BJ (cell line): ENCODE measurements at regions not wholly inside any gene's neighbourhood (a gene's known extent, or its start where the extent isn't known, plus 50 kb on each side); places are given as distances from the start of the nearest gene placed in this dataset.

Source experiments
- CTCF ChIA-PET: fragments of 350-600 bp; formaldehyde crosslinking; extraction: SDS; loops from one replicate; lab custom pipeline; 2021; ENCODE audit warnings: antibody characterized with exemption, inconsistent platforms; lab: Yijun Ruan, JAX
- POLR2A ChIA-PET: fragments of 300-600 bp; sonication (Branson Sonifier 250); formaldehyde crosslinking; extraction: SDS; loops from one replicate; lab custom pipeline; 2021; ENCODE audit warnings: antibody characterized with exemption; lab: Charles Lee
- DNase-seq: peaks from one replicate; pipeline ENCODE4 v3.0.0-alpha.2; 2011; ENCODE audit warnings: low read depth
- H3K27me3 ChIP-seq: 2 replicates; pipeline ENCODE4 v1.6.0; 2011; ENCODE audit warnings: low read length; ENCODE audit not compliant: control insufficient read depth, insufficient read depth
- H3K36me3 ChIP-seq: 2 replicates; pipeline ENCODE4 v1.5.1; 2011; ENCODE audit warnings: low read length; ENCODE audit not compliant: control insufficient read depth, insufficient read depth
- H3K4me3 ChIP-seq: 2 replicates; pipeline ENCODE4 v1.5.1; 2011; ENCODE audit warnings: low read depth, mild to moderate bottlenecking, control low read depth, low read length
- CTCF ChIP-seq: IDR thresholded peaks from 2 replicates; pipeline ENCODE4 v1.5.1; 2011; ENCODE audit warnings: low read depth, mild to moderate bottlenecking, control low read depth, inconsistent platforms, low read length, moderate library complexity; ENCODE audit not compliant: insufficient read depth

- DNase-seq = no peak
- ChIA-PET CTCF (interaction anchor here (0.5 kb wide), 1 partner anchor 43 kb away, joined by 3 read pairs; no protein-coding TSS in a partner anchor), POLR2A (no interaction called here)
Measured at GRCh38 chr11:42465623-42466022, 846.2 kb upstream of the API5 start.

GRCh38 chr11:42473106-42473505, 838.7 kb upstream of the API5 start:
- CTCF ChIA-PET = no interaction called here
- no peaks in the 10 kb centered on the region for H3K36me3 ChIP-seq
- POLR2A ChIA-PET = no interaction called here
- no peaks in the 10 kb centered on the region for H3K27me3 ChIP-seq
- H3K4me3 ChIP-seq = no peak overlapping the region
- DNase-seq = no peak
- TF ChIP-seq CTCF = no peak

More at GRCh38 chr11:42465623-42466022, 846.2 kb upstream of the API5 start:
- Histone ChIP-seq H3K36me3 (no peaks in the 10 kb centered on the region), H3K4me3 (no peak overlapping the region), H3K27me3 (no peaks in the 10 kb centered on the region)
- TF ChIP-seq CTCF = no peak

- Histone ChIP-seq H3K27me3 (no peaks in the 10 kb centered on the region), H3K4me3 (no peak overlapping the region), H3K36me3 (no peaks in the 10 kb centered on the region)
- TF ChIP-seq CTCF = no peak
- POLR2A ChIA-PET = no interaction called here
- DNase-seq = no peak
- CTCF ChIA-PET = no interaction called here
Measured at GRCh38 chr11:42482822-42483221, 829.0 kb upstream of the API5 start.

GRCh38 chr11:42490506-42490905, 821.3 kb upstream of the API5 start:
- Histone ChIP-seq H3K27me3 (no peaks in the 10 kb centered on the region), H3K4me3 (no peak overlapping the region), H3K36me3 (no peaks in the 10 kb centered on the region)
- ChIA-PET POLR2A (no interaction called here), CTCF (no interaction called here)
- no peak for DNase-seq
- TF ChIP-seq CTCF = no peak

GRCh38 chr11:42494459-42494858, 817.3 kb upstream of the API5 start:
- POLR2A ChIA-PET = no interaction called here
- no peak overlapping the region for H3K4me3 ChIP-seq
- CTCF ChIA-PET = no interaction called here
- DNase-seq = no peak
- no peaks in the 10 kb centered on the region for H3K27me3 ChIP-seq
- no peak for TF ChIP-seq CTCF
- no peaks in the 10 kb centered on the region for H3K36me3 ChIP-seq
